Glutamatergic neuron (in vitro differentiated cells): ENCODE measurements at regions not wholly inside any gene's neighbourhood (a gene's known extent, or its start where the extent isn't known, plus 50 kb on each side); places are given as distances from the start of the nearest gene placed in this dataset.

Experiments used
- DNase-seq: peaks from one replicate; pipeline ENCODE4 v3.0.0; 2022
- H3K27ac Mint-ChIP-seq: one replicate; pipeline ENCODE4 v1.8.0; 2020; ENCODE audit warnings: mild to moderate bottlenecking, mixed read lengths, inconsistent platforms; ENCODE audit not compliant: unreplicated experiment
- H3K27me3 Mint-ChIP-seq: one replicate; pipeline ENCODE4 v1.8.0; 2020; ENCODE audit warnings: mild to moderate bottlenecking, moderate library complexity, mixed read lengths, inconsistent platforms; ENCODE audit not compliant: unreplicated experiment
- H3K36me3 Mint-ChIP-seq: one replicate; pipeline ENCODE4 v1.8.0; 2020; ENCODE audit warnings: mild to moderate bottlenecking, mixed read lengths, inconsistent platforms; ENCODE audit not compliant: unreplicated experiment
- H3K4me1 Mint-ChIP-seq: one replicate; pipeline ENCODE4 v1.8.0; 2020; ENCODE audit warnings: mild to moderate bottlenecking, low read depth, mixed read lengths, inconsistent platforms; ENCODE audit not compliant: unreplicated experiment
- H3K4me3 Mint-ChIP-seq: one replicate; pipeline ENCODE4 v1.8.0; 2020; ENCODE audit warnings: mild to moderate bottlenecking, mixed read lengths, inconsistent platforms; ENCODE audit not compliant: unreplicated experiment
- H3K9me3 Mint-ChIP-seq: one replicate; pipeline ENCODE4 v1.8.0; 2020; ENCODE audit warnings: mild to moderate bottlenecking, moderate library complexity, mixed read lengths, inconsistent platforms; ENCODE audit not compliant: unreplicated experiment
- TF ChIP-seq, protein P1 (sequence below): fragments of 200-600 bp; sonication (generic); IDR thresholded peaks from one replicate; pipeline ENCODE4 v1.5.0; 2021; ENCODE audit not compliant: partially characterized antibody, unreplicated experiment

DNA sequence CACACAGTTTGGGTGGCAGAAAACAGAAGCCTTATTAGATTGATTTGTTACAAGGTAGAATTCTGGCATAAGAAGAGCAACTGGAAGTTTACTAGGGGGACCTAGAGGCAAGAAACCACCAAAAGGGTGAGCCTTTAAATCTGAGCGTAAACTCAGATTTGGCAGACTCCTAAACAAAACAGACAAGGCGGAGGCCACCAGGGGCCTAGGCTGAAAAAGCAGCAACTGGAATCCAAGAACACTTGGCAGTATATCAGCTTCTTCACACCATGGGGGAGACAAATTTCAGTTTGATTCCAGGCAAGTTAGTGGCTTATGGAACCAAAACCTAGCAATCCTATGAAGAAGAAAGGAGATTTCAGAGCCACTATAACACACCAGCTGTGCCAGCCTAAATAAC is 220.0 kb downstream of the C3orf38 start:
- H3K4me3 Mint-ChIP-seq: no peak overlapping the region
- DNase-seq: no peak
- no peaks in the 10 kb centered on the region for H3K9me3 Mint-ChIP-seq
- H3K27me3 Mint-ChIP-seq: no peaks in the 10 kb centered on the region
- H3K27ac Mint-ChIP-seq: no peak overlapping the region
- no peaks in the 10 kb centered on the region for H3K4me1 Mint-ChIP-seq
- H3K36me3 Mint-ChIP-seq: peaks cover 8% of the 10 kb centered on the region
- TF ChIP-seq, protein P1, sequence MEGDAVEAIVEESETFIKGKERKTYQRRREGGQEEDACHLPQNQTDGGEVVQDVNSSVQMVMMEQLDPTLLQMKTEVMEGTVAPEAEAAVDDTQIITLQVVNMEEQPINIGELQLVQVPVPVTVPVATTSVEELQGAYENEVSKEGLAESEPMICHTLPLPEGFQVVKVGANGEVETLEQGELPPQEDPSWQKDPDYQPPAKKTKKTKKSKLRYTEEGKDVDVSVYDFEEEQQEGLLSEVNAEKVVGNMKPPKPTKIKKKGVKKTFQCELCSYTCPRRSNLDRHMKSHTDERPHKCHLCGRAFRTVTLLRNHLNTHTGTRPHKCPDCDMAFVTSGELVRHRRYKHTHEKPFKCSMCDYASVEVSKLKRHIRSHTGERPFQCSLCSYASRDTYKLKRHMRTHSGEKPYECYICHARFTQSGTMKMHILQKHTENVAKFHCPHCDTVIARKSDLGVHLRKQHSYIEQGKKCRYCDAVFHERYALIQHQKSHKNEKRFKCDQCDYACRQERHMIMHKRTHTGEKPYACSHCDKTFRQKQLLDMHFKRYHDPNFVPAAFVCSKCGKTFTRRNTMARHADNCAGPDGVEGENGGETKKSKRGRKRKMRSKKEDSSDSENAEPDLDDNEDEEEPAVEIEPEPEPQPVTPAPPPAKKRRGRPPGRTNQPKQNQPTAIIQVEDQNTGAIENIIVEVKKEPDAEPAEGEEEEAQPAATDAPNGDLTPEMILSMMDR: no peak

DNA sequence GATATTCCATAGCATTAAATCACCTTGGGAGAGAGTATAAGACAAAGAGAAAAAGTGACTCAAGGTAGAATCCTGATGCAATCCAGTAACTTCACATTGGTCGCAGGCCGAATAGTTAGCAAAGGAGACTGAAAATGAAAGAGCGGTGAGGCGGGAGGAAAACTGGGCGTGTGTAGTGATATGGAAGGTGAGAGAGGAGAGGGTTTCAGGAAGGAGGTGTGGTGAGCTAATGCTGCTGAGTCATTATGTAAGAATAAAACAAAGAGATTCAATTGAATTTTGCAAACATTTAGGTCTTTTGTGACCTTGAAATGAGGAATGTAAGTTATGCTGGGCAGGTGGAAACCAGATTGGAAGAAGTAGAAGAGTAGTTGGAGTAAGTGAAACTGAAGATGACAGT is 235.3 kb downstream of the C3orf38 start:
- DNase-seq: no peak
- no peaks in the 10 kb centered on the region for H3K36me3 Mint-ChIP-seq
- no peaks in the 10 kb centered on the region for H3K27me3 Mint-ChIP-seq
- H3K9me3 Mint-ChIP-seq: peaks cover 1% of the 10 kb centered on the region
- H3K4me3 Mint-ChIP-seq: no peak overlapping the region
- TF ChIP-seq, protein P1: no peak
- H3K4me1 Mint-ChIP-seq: no peaks in the 10 kb centered on the region
- H3K27ac Mint-ChIP-seq: no peak overlapping the region

DNA sequence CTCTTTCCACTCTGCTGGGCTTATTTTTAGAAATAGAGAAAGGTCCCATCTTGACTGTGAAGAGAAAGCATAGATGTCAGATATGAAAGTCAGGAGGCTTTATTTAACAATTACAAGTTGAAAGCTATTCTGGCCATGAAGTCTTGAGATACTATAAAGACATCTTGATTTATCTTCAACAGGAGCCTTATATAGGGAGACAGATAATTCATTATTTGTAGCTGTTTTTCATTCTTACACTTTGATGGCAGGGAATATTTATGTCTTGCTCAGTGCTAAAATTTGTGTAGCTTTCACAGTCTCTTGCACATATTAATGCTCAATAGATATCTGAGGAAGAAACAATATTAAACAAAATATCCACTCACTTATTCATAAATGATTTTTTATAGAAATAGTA is 248.8 kb downstream of the C3orf38 start:
- H3K27me3 Mint-ChIP-seq: no peaks in the 10 kb centered on the region
- H3K4me1 Mint-ChIP-seq: no peaks in the 10 kb centered on the region
- H3K36me3 Mint-ChIP-seq: no peaks in the 10 kb centered on the region
- no peak for DNase-seq
- H3K9me3 Mint-ChIP-seq: no peaks in the 10 kb centered on the region
- no peak overlapping the region for H3K27ac Mint-ChIP-seq
- H3K4me3 Mint-ChIP-seq: no peak overlapping the region
- TF ChIP-seq, protein P1: no peak

DNA sequence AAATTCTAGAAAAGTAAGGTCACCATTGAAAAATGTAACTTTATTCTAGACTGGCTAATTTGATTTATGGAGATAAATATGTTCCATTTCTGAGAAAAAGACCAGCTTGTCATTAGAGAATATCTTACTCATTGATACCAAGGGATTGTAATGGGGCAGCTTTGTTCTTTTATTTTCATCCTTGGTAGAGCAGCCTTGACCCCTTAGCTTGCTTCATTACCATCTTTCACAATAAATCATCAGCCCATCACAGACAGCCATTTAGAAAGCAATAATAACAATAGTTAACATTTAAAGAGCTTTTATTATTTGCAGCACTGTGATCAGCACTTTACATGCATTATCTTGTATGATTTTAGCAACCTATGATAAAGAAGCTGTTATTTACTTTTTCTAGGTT is 253.6 kb downstream of the C3orf38 start:
- no peak for DNase-seq
- peaks cover 2% of the 10 kb centered on the region for H3K27me3 Mint-ChIP-seq
- no peak overlapping the region for H3K4me3 Mint-ChIP-seq
- no peak overlapping the region for H3K27ac Mint-ChIP-seq
- H3K4me1 Mint-ChIP-seq: peaks cover 3% of the 10 kb centered on the region
- TF ChIP-seq, protein P1: no peak
- H3K9me3 Mint-ChIP-seq: no peaks in the 10 kb centered on the region
- H3K36me3 Mint-ChIP-seq: no peaks in the 10 kb centered on the region

DNA sequence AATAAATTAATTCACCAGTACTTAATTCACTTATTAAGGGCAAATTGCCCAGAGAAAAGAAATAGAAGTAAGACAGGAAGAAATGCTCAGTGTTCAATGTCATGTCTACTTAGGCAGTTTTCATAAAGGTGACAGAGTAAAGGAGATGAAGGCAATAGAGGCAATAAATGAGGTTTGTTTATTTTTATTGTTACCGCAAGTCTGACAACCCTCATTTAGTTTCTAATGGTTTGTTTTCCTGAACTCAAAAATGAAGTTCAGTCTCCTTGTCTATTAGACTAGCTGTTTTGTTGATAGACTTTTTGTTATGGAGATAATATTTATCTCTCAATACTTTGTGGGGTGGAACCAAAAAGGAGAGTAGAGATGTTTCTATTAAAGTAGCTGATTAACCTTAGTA is 258.3 kb downstream of the C3orf38 start:
- DNase-seq: no peak
- Mint-ChIP-seq H3K27me3 (peaks cover 2% of the 10 kb centered on the region), H3K36me3 (no peaks in the 10 kb centered on the region), H3K9me3 (no peaks in the 10 kb centered on the region), H3K4me1 (peaks cover 5% of the 10 kb centered on the region), H3K4me3 (no peak overlapping the region), H3K27ac (no peak overlapping the region)
- TF ChIP-seq, protein P1: no peak
